ENCODE measurements at regions not wholly inside any gene's neighbourhood (a gene's known extent, or its start where the extent isn't known, plus 50 kb on each side); places are given as distances from the start of the nearest gene placed in this dataset.

GRCh38 chr10:33807531-33808359 lies 473.3 kb upstream of the NRP1 start:
- TF ChIP-seq POLR2AphosphoS5 (IDR thresholded peaks at IDR 0.05; ENCODE audit: low read depth, low read length): no peak
- TF ChIP-seq POLR2A (IDR thresholded peaks at IDR 0.05; ENCODE audit: low read depth, low read length): no peak
